WI38 (cell line): ENCODE measurements at regions not wholly inside any gene's neighbourhood (a gene's known extent, or its start where the extent isn't known, plus 50 kb on each side); places are given as distances from the start of the nearest gene placed in this dataset.
"Not testable (repeated sequence)": the region's sequence is repeated elsewhere in the genome, so short reads cannot be mapped to it uniquely, and the experiment has no call there.

Experiments used
- H3K4me3 ChIP-seq: 2 replicates; pipeline ENCODE4 v1.5.1; 2011; ENCODE audit warnings: low read depth, mild to moderate bottlenecking, control low read depth, low read length
- TF ChIP-seq, protein P1 (sequence below): IDR thresholded peaks from 2 replicates; pipeline ENCODE4 v1.5.1; 2012; ENCODE audit warnings: low read depth, mild to moderate bottlenecking, control low read depth, low read length

DNA sequence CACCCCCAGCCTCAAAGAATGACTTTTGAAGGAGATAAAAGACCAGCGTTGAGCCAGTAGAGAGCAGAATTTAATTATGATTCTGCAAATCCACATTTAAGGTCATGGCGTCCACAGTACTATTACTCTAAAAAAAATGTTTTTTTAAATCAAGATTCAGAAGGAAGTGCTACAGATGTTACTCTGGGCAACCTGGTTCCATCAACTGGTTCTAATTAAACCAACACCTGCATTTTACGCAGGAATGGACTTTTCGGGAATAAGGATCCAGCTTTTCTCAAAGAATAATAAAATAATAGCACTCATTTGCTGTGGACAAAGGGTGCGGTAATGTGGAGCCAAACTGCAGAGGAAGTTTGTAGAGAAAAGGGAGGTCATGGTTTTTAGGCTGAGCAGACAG lies 62.9 kb upstream of the IPO5 start:
- TF ChIP-seq, protein P1, sequence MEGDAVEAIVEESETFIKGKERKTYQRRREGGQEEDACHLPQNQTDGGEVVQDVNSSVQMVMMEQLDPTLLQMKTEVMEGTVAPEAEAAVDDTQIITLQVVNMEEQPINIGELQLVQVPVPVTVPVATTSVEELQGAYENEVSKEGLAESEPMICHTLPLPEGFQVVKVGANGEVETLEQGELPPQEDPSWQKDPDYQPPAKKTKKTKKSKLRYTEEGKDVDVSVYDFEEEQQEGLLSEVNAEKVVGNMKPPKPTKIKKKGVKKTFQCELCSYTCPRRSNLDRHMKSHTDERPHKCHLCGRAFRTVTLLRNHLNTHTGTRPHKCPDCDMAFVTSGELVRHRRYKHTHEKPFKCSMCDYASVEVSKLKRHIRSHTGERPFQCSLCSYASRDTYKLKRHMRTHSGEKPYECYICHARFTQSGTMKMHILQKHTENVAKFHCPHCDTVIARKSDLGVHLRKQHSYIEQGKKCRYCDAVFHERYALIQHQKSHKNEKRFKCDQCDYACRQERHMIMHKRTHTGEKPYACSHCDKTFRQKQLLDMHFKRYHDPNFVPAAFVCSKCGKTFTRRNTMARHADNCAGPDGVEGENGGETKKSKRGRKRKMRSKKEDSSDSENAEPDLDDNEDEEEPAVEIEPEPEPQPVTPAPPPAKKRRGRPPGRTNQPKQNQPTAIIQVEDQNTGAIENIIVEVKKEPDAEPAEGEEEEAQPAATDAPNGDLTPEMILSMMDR = no peak
- H3K4me3 ChIP-seq = no peak overlapping the region

- not testable (repeated sequence) for H3K4me3 ChIP-seq
Measured at GRCh38 chr13:97891964-97892363, 61.5 kb upstream of the IPO5 start.

GRCh38 chr13:97892717-97893116 lies 60.8 kb upstream of the IPO5 start:
- TF ChIP-seq, protein P1 = no peak
- no peak overlapping the region for H3K4me3 ChIP-seq

DNA sequence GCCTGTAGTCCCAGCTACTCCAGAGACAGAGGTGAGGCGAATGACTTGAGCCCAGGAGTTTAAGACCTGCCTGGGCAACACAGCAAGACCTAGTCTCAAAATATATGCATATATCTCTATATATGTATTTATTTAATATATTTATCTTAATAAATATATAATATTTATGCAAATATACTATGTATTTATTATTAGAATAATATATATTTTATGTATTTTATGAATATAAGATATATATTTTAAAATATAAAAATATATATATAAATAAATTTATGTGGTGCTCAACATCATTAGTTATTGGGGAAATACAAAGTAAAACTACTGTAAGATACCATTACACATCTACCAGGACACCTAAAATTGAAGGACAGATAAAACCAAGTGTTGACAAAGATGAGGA lies 58.1 kb upstream of the IPO5 start:
- H3K4me3 ChIP-seq = no peak overlapping the region
- TF ChIP-seq, protein P1 = no peak

GRCh38 chr13:97896446-97896845 lies 57.0 kb upstream of the IPO5 start:
- no peak overlapping the region for H3K4me3 ChIP-seq
- TF ChIP-seq, protein P1 = no peak

- H3K4me3 ChIP-seq = no peak overlapping the region
- TF ChIP-seq, protein P1 = no peak
Measured at GRCh38 chr13:97901716-97902115, 51.8 kb upstream of the IPO5 start.
